Effector memory CD4-positive, alpha-beta T cell (primary cell): ENCODE measurements at regions not wholly inside any gene's neighbourhood (a gene's known extent, or its start where the extent isn't known, plus 50 kb on each side); places are given as distances from the start of the nearest gene placed in this dataset.
"Not testable (repeated sequence)": the region's sequence is repeated elsewhere in the genome, so short reads cannot be mapped to it uniquely, and the experiment has no call there.

Source experiments
- DNase-seq, 3 donors: peaks; one replicate each; pipeline ENCODE4 v3.0.0-alpha.2; 2020
- H3K27ac ChIP-seq: 2 replicates; pipeline ENCODE4 v1.7.0; 2013; ENCODE audit warnings: mild to moderate bottlenecking, low read length, moderate library complexity; ENCODE audit not compliant: insufficient read depth, poor library complexity, severe bottlenecking
- H3K27me3 ChIP-seq: replicated peaks from 2 replicates; pipeline ENCODE4 v1.7.0; 2013; ENCODE audit warnings: mild to moderate bottlenecking, low read length; ENCODE audit not compliant: insufficient read depth, control insufficient read depth, poor library complexity, severe bottlenecking
- H3K36me3 ChIP-seq: 2 replicates; pipeline ENCODE4 v1.7.0; 2013; ENCODE audit warnings: mild to moderate bottlenecking, low read length, moderate library complexity; ENCODE audit not compliant: control insufficient read depth, insufficient read depth
- H3K4me1 ChIP-seq: 2 replicates; pipeline ENCODE4 v1.7.0; 2013; ENCODE audit warnings: low read length, mild to moderate bottlenecking; ENCODE audit not compliant: control insufficient read depth, insufficient read depth, poor library complexity, severe bottlenecking
- H3K4me3 ChIP-seq: 2 replicates; pipeline ENCODE4 v1.7.0; 2013; ENCODE audit warnings: low read length, low read depth, mild to moderate bottlenecking; ENCODE audit not compliant: insufficient read depth, poor library complexity, severe bottlenecking
- H3K9me3 ChIP-seq: 2 replicates; pipeline ENCODE4 v1.7.0; 2013; ENCODE audit warnings: mild to moderate bottlenecking, low read length, moderate library complexity; ENCODE audit not compliant: control insufficient read depth

- H3K9me3 ChIP-seq = no peaks in the 10 kb centered on the region
- no peaks in the 10 kb centered on the region for H3K27me3 ChIP-seq
- H3K27ac ChIP-seq = no peak overlapping the region
- no peak overlapping the region for H3K4me3 ChIP-seq
- H3K36me3 ChIP-seq = no peaks in the 10 kb centered on the region
- no peak for DNase-seq
- no peaks in the 10 kb centered on the region for H3K4me1 ChIP-seq
These were observed 60.9 kb upstream of the KLF7 start for GRCh38 chr2:207226671-207227061.

- no peak overlapping the region for H3K4me3 ChIP-seq
- no peaks in the 10 kb centered on the region for H3K27me3 ChIP-seq
- no peak for DNase-seq
- no peak overlapping the region for H3K27ac ChIP-seq
- no peaks in the 10 kb centered on the region for H3K4me1 ChIP-seq
- no peaks in the 10 kb centered on the region for H3K36me3 ChIP-seq
- H3K9me3 ChIP-seq = no peaks in the 10 kb centered on the region
These were observed 61.5 kb upstream of the KLF7 start for GRCh38 chr2:207227062-207227748.

GRCh38 chr2:207227749-207228145 lies 62.0 kb upstream of the KLF7 start:
- no peak overlapping the region for H3K4me3 ChIP-seq
- no peak overlapping the region for H3K27ac ChIP-seq

GRCh38 chr2:207228402-207228801 lies 62.7 kb upstream of the KLF7 start:
- DNase-seq = no peak
- Histone ChIP-seq H3K27ac (no peak overlapping the region), H3K27me3 (no peaks in the 10 kb centered on the region), H3K4me3 (no peak overlapping the region), H3K9me3 (no peaks in the 10 kb centered on the region), H3K36me3 (no peaks in the 10 kb centered on the region), H3K4me1 (no peaks in the 10 kb centered on the region)

More at GRCh38 chr2:207227749-207228145, 62.0 kb upstream of the KLF7 start:
- no peaks in the 10 kb centered on the region for H3K36me3 ChIP-seq
- no peaks in the 10 kb centered on the region for H3K27me3 ChIP-seq
- no peaks in the 10 kb centered on the region for H3K9me3 ChIP-seq
- H3K4me1 ChIP-seq = no peaks in the 10 kb centered on the region
- no peak for DNase-seq

- no peaks in the 10 kb centered on the region for H3K27me3 ChIP-seq
- H3K27ac ChIP-seq = no peak overlapping the region
- H3K9me3 ChIP-seq = no peaks in the 10 kb centered on the region
- H3K4me1 ChIP-seq = no peaks in the 10 kb centered on the region
- H3K4me3 ChIP-seq = no peak overlapping the region
- no peaks in the 10 kb centered on the region for H3K36me3 ChIP-seq
- DNase-seq = no peak
These were observed 63.4 kb upstream of the KLF7 start for GRCh38 chr2:207229161-207229560.

GRCh38 chr2:207230261-207231105 lies 64.7 kb upstream of the KLF7 start:
- no peaks in the 10 kb centered on the region for H3K4me1 ChIP-seq
- no peak overlapping the region for H3K27ac ChIP-seq
- H3K36me3 ChIP-seq = no peaks in the 10 kb centered on the region
- no peak for DNase-seq
- no peaks in the 10 kb centered on the region for H3K9me3 ChIP-seq
- H3K4me3 ChIP-seq = no peak overlapping the region
- no peaks in the 10 kb centered on the region for H3K27me3 ChIP-seq

GRCh38 chr2:207231106-207231865 lies 65.5 kb upstream of the KLF7 start:
- DNase-seq = no peak

GRCh38 chr2:207231967-207232366 lies 66.2 kb upstream of the KLF7 start:
- Histone ChIP-seq H3K4me3 (no peak overlapping the region), H3K27me3 (no peaks in the 10 kb centered on the region), H3K36me3 (no peaks in the 10 kb centered on the region), H3K4me1 (no peaks in the 10 kb centered on the region), H3K9me3 (no peaks in the 10 kb centered on the region), H3K27ac (no peak overlapping the region)
- no peak for DNase-seq

More at GRCh38 chr2:207231106-207231865, 65.5 kb upstream of the KLF7 start:
- no peaks in the 10 kb centered on the region for H3K27me3 ChIP-seq
- H3K36me3 ChIP-seq = no peaks in the 10 kb centered on the region
- no peak overlapping the region for H3K4me3 ChIP-seq
- no peak overlapping the region for H3K27ac ChIP-seq
- no peaks in the 10 kb centered on the region for H3K4me1 ChIP-seq
- H3K9me3 ChIP-seq = no peaks in the 10 kb centered on the region

- DNase-seq, H3K4me1 ChIP-seq: not testable (repeated sequence)
These were observed 67.4 kb upstream of the KLF7 start for GRCh38 chr2:207233141-207233540.

GRCh38 chr2:207233731-207234130 lies 68.0 kb upstream of the KLF7 start:
- H3K27ac ChIP-seq = no peak overlapping the region
- no peaks in the 10 kb centered on the region for H3K9me3 ChIP-seq
- H3K4me3 ChIP-seq = no peak overlapping the region
- DNase-seq = no peak
- no peaks in the 10 kb centered on the region for H3K36me3 ChIP-seq
- H3K27me3 ChIP-seq = no peaks in the 10 kb centered on the region
- no peaks in the 10 kb centered on the region for H3K4me1 ChIP-seq

More at GRCh38 chr2:207233141-207233540, 67.4 kb upstream of the KLF7 start:
- not testable (repeated sequence) for H3K9me3 ChIP-seq, H3K36me3 ChIP-seq, H3K27ac ChIP-seq, H3K27me3 ChIP-seq, H3K4me3 ChIP-seq
